Kidney tubule cell (primary cell): ENCODE measurements at regions not wholly inside any gene's neighbourhood (a gene's known extent, or its start where the extent isn't known, plus 50 kb on each side); places are given as distances from the start of the nearest gene placed in this dataset.
A peak's percentile ranks its signal among the peaks of the same experiment; 100 is the strongest.
"Not testable (repeated sequence)": the region's sequence is repeated elsewhere in the genome, so short reads cannot be mapped to it uniquely, and the experiment has no call there.

Experiments
- DNase-seq: peaks from one replicate; pipeline ENCODE4 v3.0.0-alpha.2; 2018; ENCODE audit warnings: low spot score

GRCh38 chr4:12452291-12452690 lies 1023.6 kb upstream of the HS3ST1 start:
- no peak for DNase-seq

GRCh38 chr4:12447451-12447850 lies 1018.8 kb upstream of the HS3ST1 start:
- no peak for DNase-seq

GRCh38 chr4:12446657-12447185 lies 1018.0 kb upstream of the HS3ST1 start:
- no peak for DNase-seq

- DNase-seq, result no peak
These were observed 1017.6 kb upstream of the HS3ST1 start for GRCh38 chr4:12446256-12446655.

- DNase-seq, result no peak
These were observed 1017.1 kb upstream of the HS3ST1 start for GRCh38 chr4:12445711-12446235.

- no peak for DNase-seq
These were observed 1011.1 kb upstream of the HS3ST1 start for GRCh38 chr4:12439633-12440305.

GRCh38 chr4:12431259-12431658 lies 1002.6 kb upstream of the HS3ST1 start:
- DNase-seq, result not testable (repeated sequence)

- peak; percentile 41 for DNase-seq
These were observed 992.7 kb upstream of the HS3ST1 start for GRCh38 chr4:12421364-12421763.

- DNase-seq, result no peak
These were observed 988.1 kb upstream of the HS3ST1 start for GRCh38 chr4:12416755-12417154.

GRCh38 chr4:12414181-12414812 lies 985.6 kb upstream of the HS3ST1 start:
- DNase-seq, result no peak

- peak; percentile 18 for DNase-seq
These were observed 982.4 kb upstream of the HS3ST1 start for GRCh38 chr4:12411072-12411471.

GRCh38 chr4:12409507-12410190 lies 981.0 kb upstream of the HS3ST1 start:
- DNase-seq, result peak; percentile 78

GRCh38 chr4:12408364-12408763 lies 979.7 kb upstream of the HS3ST1 start:
- DNase-seq, result no peak

GRCh38 chr4:12403175-12403574 lies 974.5 kb upstream of the HS3ST1 start:
- no peak for DNase-seq

- peak; percentile 4 for DNase-seq
These were observed 971.1 kb upstream of the HS3ST1 start for GRCh38 chr4:12399781-12400180.

- no peak for DNase-seq
These were observed 965.1 kb upstream of the HS3ST1 start for GRCh38 chr4:12393631-12394262.

GRCh38 chr4:12389604-12390003 lies 960.9 kb upstream of the HS3ST1 start:
- no peak for DNase-seq

- DNase-seq, result no peak
These were observed 953.9 kb upstream of the HS3ST1 start for GRCh38 chr4:12382567-12382966.

GRCh38 chr4:12379191-12379590 lies 950.5 kb upstream of the HS3ST1 start:
- no peak for DNase-seq

- DNase-seq, result no peak
These were observed 947.1 kb upstream of the HS3ST1 start for GRCh38 chr4:12375805-12376204.

GRCh38 chr4:12365869-12366268 lies 937.2 kb upstream of the HS3ST1 start:
- not testable (repeated sequence) for DNase-seq

- DNase-seq, result no peak
These were observed 931.7 kb upstream of the HS3ST1 start for GRCh38 chr4:12360391-12360790.
